AG09309 (cell line): ENCODE measurements at regions not wholly inside any gene's neighbourhood (a gene's known extent, or its start where the extent isn't known, plus 50 kb on each side); places are given as distances from the start of the nearest gene placed in this dataset.
A peak's percentile ranks its signal among the peaks of the same experiment; 100 is the strongest.
"Not testable (repeated sequence)": the region's sequence is repeated elsewhere in the genome, so short reads cannot be mapped to it uniquely, and the experiment has no call there.

Source experiments
- DNase-seq: peaks from one replicate; pipeline ENCODE4 v3.0.0-alpha.2; 2010; ENCODE audit warnings: low read depth
- H3K4me3 ChIP-seq: 2 replicates; pipeline ENCODE4 v1.5.1; 2011; ENCODE audit warnings: mild to moderate bottlenecking, low read depth, low read length, moderate library complexity; ENCODE audit not compliant: control insufficient read depth
- CTCF ChIP-seq: IDR thresholded peaks from 2 replicates; pipeline ENCODE4 v1.5.1; 2011; ENCODE audit warnings: mild to moderate bottlenecking, low read depth, low read length, inconsistent platforms; ENCODE audit not compliant: insufficient read depth, control insufficient read depth; ENCODE audit errors: missing control alignments

- no peak for TF ChIP-seq CTCF
Measured at GRCh38 chr10:5291501-5292195, 73.1 kb upstream of the UCN3 start.

GRCh38 chr10:5292196-5292735 lies 72.5 kb upstream of the UCN3 start:
- no peak for DNase-seq
- no peak for TF ChIP-seq CTCF

More at GRCh38 chr10:5291501-5292195, 73.1 kb upstream of the UCN3 start:
- peak; percentile 76 for DNase-seq
- H3K4me3 ChIP-seq = no peak overlapping the region

GRCh38 chr10:5292970-5293369 lies 71.8 kb upstream of the UCN3 start:
- not testable (repeated sequence) for DNase-seq, H3K4me3 ChIP-seq

More at GRCh38 chr10:5292196-5292735, 72.5 kb upstream of the UCN3 start:
- no peak overlapping the region for H3K4me3 ChIP-seq

GRCh38 chr10:5293691-5294550 lies 70.8 kb upstream of the UCN3 start:
- TF ChIP-seq CTCF = peak; percentile 66
- no peak for DNase-seq

GRCh38 chr10:5297466-5297865 lies 67.3 kb upstream of the UCN3 start:
- DNase-seq = no peak
- no peak for TF ChIP-seq CTCF
- no peak overlapping the region for H3K4me3 ChIP-seq

More at GRCh38 chr10:5293691-5294550, 70.8 kb upstream of the UCN3 start:
- H3K4me3 ChIP-seq = no peak overlapping the region

- DNase-seq = no peak
- H3K4me3 ChIP-seq = no peak overlapping the region
- no peak for TF ChIP-seq CTCF
Measured at GRCh38 chr10:5297996-5298395, 66.8 kb upstream of the UCN3 start.

GRCh38 chr10:5299950-5300349 lies 64.8 kb upstream of the UCN3 start:
- H3K4me3 ChIP-seq = no peak overlapping the region
- TF ChIP-seq CTCF = no peak
- DNase-seq = no peak
